GM13977 (cell line): ENCODE measurements at regions not wholly inside any gene's neighbourhood (a gene's known extent, or its start where the extent isn't known, plus 50 kb on each side); places are given as distances from the start of the nearest gene placed in this dataset.

Experiments
- DNase-seq: peaks from one replicate; pipeline ENCODE4 v3.0.0; 2012; ENCODE audit warnings: low spot score
- in situ Hi-C: fragments of 300-500 bp; cut with MboI; formaldehyde crosslinking; loops from one replicate; pipeline ENCODE4 v1.12.0; 2022; ENCODE audit warnings: low sequenced_read_pairs, low pct_unique_long_range_greater_than_20kb, mixed read lengths, inconsistent platforms; ENCODE audit not compliant: unreplicated experiment
- TF ChIP-seq, protein P1 (sequence below): IDR thresholded peaks from 2 replicates; pipeline ENCODE4 v1.5.1; 2012; ENCODE audit warnings: mild to moderate bottlenecking, control low read depth; ENCODE audit not compliant: insufficient read depth; ENCODE audit errors: extremely low read depth, missing control alignments

GRCh38 chr4:22635692-22636091 lies 57.0 kb upstream of the GBA3 start:
- in situ Hi-C loops, result no loop called here
- TF ChIP-seq, protein P1, sequence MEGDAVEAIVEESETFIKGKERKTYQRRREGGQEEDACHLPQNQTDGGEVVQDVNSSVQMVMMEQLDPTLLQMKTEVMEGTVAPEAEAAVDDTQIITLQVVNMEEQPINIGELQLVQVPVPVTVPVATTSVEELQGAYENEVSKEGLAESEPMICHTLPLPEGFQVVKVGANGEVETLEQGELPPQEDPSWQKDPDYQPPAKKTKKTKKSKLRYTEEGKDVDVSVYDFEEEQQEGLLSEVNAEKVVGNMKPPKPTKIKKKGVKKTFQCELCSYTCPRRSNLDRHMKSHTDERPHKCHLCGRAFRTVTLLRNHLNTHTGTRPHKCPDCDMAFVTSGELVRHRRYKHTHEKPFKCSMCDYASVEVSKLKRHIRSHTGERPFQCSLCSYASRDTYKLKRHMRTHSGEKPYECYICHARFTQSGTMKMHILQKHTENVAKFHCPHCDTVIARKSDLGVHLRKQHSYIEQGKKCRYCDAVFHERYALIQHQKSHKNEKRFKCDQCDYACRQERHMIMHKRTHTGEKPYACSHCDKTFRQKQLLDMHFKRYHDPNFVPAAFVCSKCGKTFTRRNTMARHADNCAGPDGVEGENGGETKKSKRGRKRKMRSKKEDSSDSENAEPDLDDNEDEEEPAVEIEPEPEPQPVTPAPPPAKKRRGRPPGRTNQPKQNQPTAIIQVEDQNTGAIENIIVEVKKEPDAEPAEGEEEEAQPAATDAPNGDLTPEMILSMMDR, result no peak
- no peak for DNase-seq

- in situ Hi-C loops, result no loop called here
- TF ChIP-seq, protein P1, result no peak
- DNase-seq, result no peak
These were observed 55.4 kb upstream of the GBA3 start for GRCh38 chr4:22637306-22637705.
